HG03571 (cell line): ENCODE measurements at regions not wholly inside any gene's neighbourhood (a gene's known extent, or its start where the extent isn't known, plus 50 kb on each side); places are given as distances from the start of the nearest gene placed in this dataset.

Experiments used
- ATAC-seq: cut with Tn5 transposase; IDR thresholded peaks from one replicate; pipeline ENCODE4 v1.9.1; 2021; ENCODE audit not compliant: unreplicated experiment

- ATAC-seq: no peak
These were observed 91.0 kb upstream of the MVB12B start for GRCh38 chr9:126235336-126236243.

- ATAC-seq: no peak
These were observed 90.4 kb upstream of the MVB12B start for GRCh38 chr9:126236273-126236672.

GRCh38 chr9:126238415-126238814 is 88.2 kb upstream of the MVB12B start:
- ATAC-seq: no peak

- ATAC-seq: no peak
These were observed 87.1 kb upstream of the MVB12B start for GRCh38 chr9:126239515-126239914.

- no peak for ATAC-seq
These were observed 85.8 kb upstream of the MVB12B start for GRCh38 chr9:126240835-126241234.

- ATAC-seq: no peak
These were observed 77.9 kb upstream of the MVB12B start for GRCh38 chr9:126248680-126249079.

GRCh38 chr9:126261584-126262356 is 64.9 kb upstream of the MVB12B start:
- no peak for ATAC-seq

GRCh38 chr9:126262738-126263137 is 63.9 kb upstream of the MVB12B start:
- ATAC-seq: no peak

GRCh38 chr9:126270556-126270955 is 56.1 kb upstream of the MVB12B start:
- no peak for ATAC-seq

- ATAC-seq: no peak
These were observed 51.1 kb upstream of the MVB12B start for GRCh38 chr9:126275386-126276001.

- no peak for ATAC-seq
These were observed 50.4 kb upstream of the MVB12B start for GRCh38 chr9:126276056-126276728.
